ENCODE measurements at regions not wholly inside any gene's neighbourhood (a gene's known extent, or its start where the extent isn't known, plus 50 kb on each side); places are given as distances from the start of the nearest gene placed in this dataset.

GRCh38 chr7:131032786-131033185 is 294.9 kb upstream of the MKLN1 start:
- Histone ChIP-seq H3K27ac (ENCODE audit: insufficient read depth, low read length) (no peak overlapping the region), H3K4me3 (replicated peaks in 1 of 4; ENCODE audit: control extremely low read depth in 1 of 4, insufficient read depth in 1 of 4, low read depth in 3 of 4, low read length in 4 of 4) (no peak overlapping the region), H3K27me3 (ENCODE audit: control insufficient read depth, insufficient read depth, low read length) (no peaks in the 10 kb centered on the region), H2AFZ (ENCODE audit: low read length) (no peak overlapping the region), H3K4me1 (ENCODE audit: control insufficient read depth, extremely low read depth, insufficient read depth, low read length) (peaks cover 4% of the 10 kb centered on the region), H3K9me3 (ENCODE audit: control insufficient read depth, insufficient read depth, low read depth, low read length) (no peaks in the 10 kb centered on the region), H3K9ac (ENCODE audit: insufficient read depth, low read length) (no peak overlapping the region), H3K79me2 (ENCODE audit: control insufficient read depth, insufficient read depth, low read length) (peaks cover 62% of the 10 kb centered on the region), H3K36me3 (ENCODE audit: control insufficient read depth, insufficient read depth, low read length) (no peaks in the 10 kb centered on the region), H3K4me2 (ENCODE audit: extremely low read depth, insufficient read depth, low read length) (no peak overlapping the region), H4K20me1 (ENCODE audit: control insufficient read depth, extremely low read depth, insufficient read depth, low read length) (no peaks in the 10 kb centered on the region)
- TF ChIP-seq CTCF (conservative IDR thresholded peaks at IDR 0.05 in 1 of 2, IDR thresholded peaks at IDR 0.05 in 1 of 2; ENCODE audit: low read depth in 1 of 2, low read length in 2 of 2) = no peak
- no peak for TF ChIP-seq EZH2 (IDR thresholded peaks at IDR 0.05; ENCODE audit: low read length, missing control alignments)
- no peak for DNase-seq (ENCODE audit: low read depth in 2 of 2)

DNA sequence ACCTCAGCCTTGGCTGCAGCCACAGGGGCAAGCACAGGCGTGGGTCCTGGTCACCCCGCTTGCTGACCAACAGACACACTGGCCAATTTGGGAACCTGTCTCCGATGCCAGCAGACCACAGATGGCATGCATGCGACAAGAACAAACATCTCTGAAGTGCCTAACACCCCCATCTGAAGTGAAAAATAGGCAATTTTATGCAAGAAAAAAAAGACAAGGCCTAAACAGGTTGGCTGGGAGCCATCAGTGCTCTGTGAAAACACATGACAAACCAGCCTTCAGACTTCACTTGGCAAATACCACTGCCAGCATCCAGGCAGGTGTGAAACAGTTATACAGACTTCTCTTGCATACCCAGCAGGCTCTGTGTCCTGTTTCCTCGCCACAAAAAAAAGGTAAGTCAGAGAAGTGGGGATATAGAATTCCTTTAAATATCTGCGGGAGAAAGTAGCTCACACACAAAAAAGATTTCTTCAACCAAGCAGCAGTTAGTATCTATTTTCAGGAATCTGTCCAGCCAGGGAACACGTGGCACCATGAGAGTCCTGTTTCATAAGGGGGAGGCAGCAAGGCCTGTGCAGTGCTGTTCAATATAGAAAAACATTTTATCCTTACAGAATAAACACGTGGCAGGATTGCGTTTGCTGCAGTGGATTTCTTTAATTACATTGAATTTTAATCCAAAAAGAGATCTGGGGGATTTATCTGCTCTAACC is 293.4 kb upstream of the MKLN1 start:
- Histone ChIP-seq H3K9me3 (ENCODE audit: control insufficient read depth, insufficient read depth, low read depth, low read length) (no peaks in the 10 kb centered on the region), H3K4me1 (ENCODE audit: control insufficient read depth, extremely low read depth, insufficient read depth, low read length) (peaks cover 7% of the 10 kb centered on the region), H3K9ac (ENCODE audit: insufficient read depth, low read length) (no peak overlapping the region), H4K20me1 (ENCODE audit: control insufficient read depth, extremely low read depth, insufficient read depth, low read length) (no peaks in the 10 kb centered on the region), H3K4me2 (ENCODE audit: extremely low read depth, insufficient read depth, low read length) (no peak overlapping the region), H3K36me3 (ENCODE audit: control insufficient read depth, insufficient read depth, low read length) (no peaks in the 10 kb centered on the region), H3K79me2 (ENCODE audit: control insufficient read depth, insufficient read depth, low read length) (peaks cover 63% of the 10 kb centered on the region), H3K27ac (ENCODE audit: insufficient read depth, low read length) (no peak overlapping the region), H3K4me3 (replicated peaks in 1 of 4; ENCODE audit: control extremely low read depth in 1 of 4, insufficient read depth in 1 of 4, low read depth in 3 of 4, low read length in 4 of 4) (no peak overlapping the region), H2AFZ (ENCODE audit: low read length) (no peak overlapping the region), H3K27me3 (ENCODE audit: control insufficient read depth, insufficient read depth, low read length) (no peaks in the 10 kb centered on the region)
- DNase-seq (ENCODE audit: low read depth in 2 of 2) = no peak
- TF ChIP-seq CTCF (conservative IDR thresholded peaks at IDR 0.05 in 1 of 2, IDR thresholded peaks at IDR 0.05 in 1 of 2; ENCODE audit: low read depth in 1 of 2, low read length in 2 of 2) (no peak), EZH2 (IDR thresholded peaks at IDR 0.05; ENCODE audit: low read length, missing control alignments) (no peak)

DNA sequence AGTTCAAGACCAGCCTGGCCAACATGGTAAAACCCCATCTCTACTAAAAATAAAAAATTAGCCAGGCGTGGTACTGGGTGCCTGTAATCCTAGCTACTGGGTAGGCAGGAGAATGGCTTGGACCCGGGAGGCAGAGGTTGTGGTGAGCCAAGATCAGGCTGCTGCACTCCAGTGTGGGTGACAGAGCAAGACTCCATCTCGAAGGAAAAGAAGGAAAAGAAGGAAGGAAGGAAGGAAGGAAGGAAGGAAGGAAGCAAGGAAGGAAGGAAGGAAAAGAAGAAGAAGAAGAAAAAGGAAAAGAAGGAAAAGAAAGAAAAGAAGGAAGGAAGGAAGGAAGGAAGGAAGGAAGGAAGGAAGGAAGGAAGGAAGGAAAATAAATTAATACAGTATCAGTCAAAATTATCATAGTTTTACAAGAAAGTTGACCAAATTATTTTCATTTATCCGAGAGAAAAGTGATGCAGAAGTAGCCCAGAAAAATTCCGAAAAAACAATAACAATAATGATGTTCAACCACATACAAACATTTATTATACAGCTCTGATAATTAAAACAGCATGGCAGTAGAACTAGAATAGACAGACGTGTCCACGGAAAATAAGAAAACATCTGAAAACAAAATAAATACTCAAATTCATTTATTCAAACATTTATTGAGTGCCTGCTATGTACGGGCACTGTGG is 292.4 kb upstream of the MKLN1 start:
- H3K27ac ChIP-seq (ENCODE audit: insufficient read depth, low read length) = no peak overlapping the region
- no peak overlapping the region for H2AFZ ChIP-seq (ENCODE audit: low read length)
- no peaks in the 10 kb centered on the region for H3K36me3 ChIP-seq (ENCODE audit: control insufficient read depth, insufficient read depth, low read length)
- TF ChIP-seq CTCF (conservative IDR thresholded peaks at IDR 0.05 in 1 of 2, IDR thresholded peaks at IDR 0.05 in 1 of 2; ENCODE audit: low read depth in 1 of 2, low read length in 2 of 2) (no peak), EZH2 (IDR thresholded peaks at IDR 0.05; ENCODE audit: low read length, missing control alignments) (no peak)
- H3K4me1 ChIP-seq (ENCODE audit: control insufficient read depth, extremely low read depth, insufficient read depth, low read length) = peaks cover 7% of the 10 kb centered on the region
- no peak overlapping the region for H3K4me3 ChIP-seq (replicated peaks in 1 of 4; ENCODE audit: control extremely low read depth in 1 of 4, insufficient read depth in 1 of 4, low read depth in 3 of 4, low read length in 4 of 4)
- H3K9me3 ChIP-seq (ENCODE audit: control insufficient read depth, insufficient read depth, low read depth, low read length) = no peaks in the 10 kb centered on the region
- H3K27me3 ChIP-seq (ENCODE audit: control insufficient read depth, insufficient read depth, low read length) = no peaks in the 10 kb centered on the region
- H3K9ac ChIP-seq (ENCODE audit: insufficient read depth, low read length) = no peak overlapping the region
- no peak overlapping the region for H3K4me2 ChIP-seq (ENCODE audit: extremely low read depth, insufficient read depth, low read length)
- H3K79me2 ChIP-seq (ENCODE audit: control insufficient read depth, insufficient read depth, low read length) = peaks cover 65% of the 10 kb centered on the region
- no peaks in the 10 kb centered on the region for H4K20me1 ChIP-seq (ENCODE audit: control insufficient read depth, extremely low read depth, insufficient read depth, low read length)
- no peak for DNase-seq (ENCODE audit: low read depth in 2 of 2)
